Astrocyte of the cerebellum (primary cell): ENCODE measurements at regions not wholly inside any gene's neighbourhood (a gene's known extent, or its start where the extent isn't known, plus 50 kb on each side); places are given as distances from the start of the nearest gene placed in this dataset.

Experiments used
- DNase-seq: peaks from one replicate; pipeline ENCODE4 v3.0.0-alpha.2; 2011; ENCODE audit warnings: low read depth
- H3K4me3 ChIP-seq: 2 replicates; pipeline ENCODE4 v1.5.1; 2011; ENCODE audit warnings: mild to moderate bottlenecking, low read depth, low read length, moderate library complexity
- in situ Hi-C: cut with HindIII; loops from 2 replicates; pipeline ENCODE4 v1.10.0; 2017; ENCODE audit warnings: low sequenced_read_pairs
- TF ChIP-seq, protein P1 (sequence below): IDR thresholded peaks from 2 replicates; pipeline ENCODE4 v1.5.1; 2012; ENCODE audit warnings: low read length, low read depth, moderate library complexity, mild to moderate bottlenecking; ENCODE audit errors: missing control alignments

DNA sequence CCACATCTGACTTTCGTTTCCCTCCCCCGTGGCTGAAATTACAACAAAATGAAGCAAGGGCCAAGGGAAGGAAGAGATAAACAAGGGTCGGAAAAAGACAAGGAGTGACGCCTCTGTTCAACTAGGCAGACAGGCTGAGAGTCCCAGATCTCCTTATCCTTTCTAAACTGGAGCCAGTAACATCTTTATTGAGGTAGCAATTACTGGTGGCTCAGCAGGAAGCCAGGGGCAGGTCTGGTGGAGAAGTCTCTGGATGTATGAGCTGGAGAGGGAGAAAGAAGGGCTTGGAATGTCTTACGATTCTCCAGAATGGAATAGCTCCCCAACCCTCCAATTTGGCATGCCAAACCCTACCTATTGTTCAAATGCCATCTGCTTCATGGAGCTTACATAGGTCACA lies 190.8 kb upstream of the BRINP1 start:
- DNase-seq, result no peak
- TF ChIP-seq, protein P1, sequence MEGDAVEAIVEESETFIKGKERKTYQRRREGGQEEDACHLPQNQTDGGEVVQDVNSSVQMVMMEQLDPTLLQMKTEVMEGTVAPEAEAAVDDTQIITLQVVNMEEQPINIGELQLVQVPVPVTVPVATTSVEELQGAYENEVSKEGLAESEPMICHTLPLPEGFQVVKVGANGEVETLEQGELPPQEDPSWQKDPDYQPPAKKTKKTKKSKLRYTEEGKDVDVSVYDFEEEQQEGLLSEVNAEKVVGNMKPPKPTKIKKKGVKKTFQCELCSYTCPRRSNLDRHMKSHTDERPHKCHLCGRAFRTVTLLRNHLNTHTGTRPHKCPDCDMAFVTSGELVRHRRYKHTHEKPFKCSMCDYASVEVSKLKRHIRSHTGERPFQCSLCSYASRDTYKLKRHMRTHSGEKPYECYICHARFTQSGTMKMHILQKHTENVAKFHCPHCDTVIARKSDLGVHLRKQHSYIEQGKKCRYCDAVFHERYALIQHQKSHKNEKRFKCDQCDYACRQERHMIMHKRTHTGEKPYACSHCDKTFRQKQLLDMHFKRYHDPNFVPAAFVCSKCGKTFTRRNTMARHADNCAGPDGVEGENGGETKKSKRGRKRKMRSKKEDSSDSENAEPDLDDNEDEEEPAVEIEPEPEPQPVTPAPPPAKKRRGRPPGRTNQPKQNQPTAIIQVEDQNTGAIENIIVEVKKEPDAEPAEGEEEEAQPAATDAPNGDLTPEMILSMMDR, result no peak
- in situ Hi-C loops, result loop anchor here (10.0 to 25.0 kb wide), 3 partner anchors 775 to 977 kb away; no protein-coding TSS in a partner anchor
- no peak overlapping the region for H3K4me3 ChIP-seq

- in situ Hi-C loops, result loop anchor here (10.0 to 25.0 kb wide), 3 partner anchors 776 to 978 kb away; no protein-coding TSS in a partner anchor
- DNase-seq, result no peak
- TF ChIP-seq, protein P1, result no peak
- no peak overlapping the region for H3K4me3 ChIP-seq
Measured at GRCh38 chr9:119559056-119559455, 189.8 kb upstream of the BRINP1 start.

GRCh38 chr9:119556129-119556875 lies 187.1 kb upstream of the BRINP1 start:
- H3K4me3 ChIP-seq, result peak overlapping the region; percentile 33

DNA sequence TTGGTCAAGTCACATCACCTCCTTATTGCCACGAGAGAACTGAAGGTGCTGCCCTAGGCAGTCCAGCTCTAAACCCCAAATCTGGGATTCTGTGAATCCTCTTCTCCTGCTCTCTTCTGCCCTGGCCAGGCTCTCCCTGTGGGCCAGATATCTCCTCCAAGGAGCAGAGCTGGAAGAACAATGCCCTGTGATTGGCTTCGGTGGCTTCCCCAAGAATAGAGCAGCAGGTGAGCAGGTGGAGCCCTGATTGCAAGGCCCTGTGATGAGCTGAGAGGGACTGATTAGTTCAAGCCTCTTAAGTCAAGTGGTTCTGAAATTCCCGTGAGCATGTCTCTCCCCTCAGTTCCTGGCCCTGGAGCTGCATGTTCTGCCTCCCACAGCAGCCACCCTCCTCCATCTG lies 175.3 kb upstream of the BRINP1 start:
- no peak overlapping the region for H3K4me3 ChIP-seq
- in situ Hi-C loops, result no loop called here
- TF ChIP-seq, protein P1, result no peak
- no peak for DNase-seq

More at GRCh38 chr9:119556129-119556875, 187.1 kb upstream of the BRINP1 start:
- peak; percentile 22 for DNase-seq
- in situ Hi-C loops, result loop anchor here (10.0 to 25.0 kb wide), 3 partner anchors 778 to 981 kb away; no protein-coding TSS in a partner anchor
- TF ChIP-seq, protein P1, result peak; percentile 98

DNA sequence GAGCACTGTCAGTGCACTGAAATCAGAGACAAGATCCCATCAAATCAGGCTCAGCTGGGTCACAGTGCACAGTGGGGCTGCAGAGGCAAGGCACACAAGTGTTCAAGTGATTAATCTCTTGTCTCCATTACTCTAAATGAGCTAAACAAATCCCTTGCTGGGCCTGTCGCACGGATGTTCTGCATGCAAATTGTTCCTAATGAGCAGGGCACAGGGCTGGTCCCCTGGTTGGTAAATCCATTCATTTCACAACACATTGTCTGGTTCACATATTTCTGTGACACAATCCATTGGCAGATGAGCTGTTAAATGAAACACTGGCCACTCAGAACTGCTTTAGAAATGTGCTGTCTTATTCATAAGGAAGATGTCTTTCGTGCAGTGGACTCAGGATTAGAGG lies 167.9 kb upstream of the BRINP1 start:
- no peak overlapping the region for H3K4me3 ChIP-seq
- TF ChIP-seq, protein P1, result no peak
- no peak for DNase-seq
- in situ Hi-C loops, result no loop called here

DNA sequence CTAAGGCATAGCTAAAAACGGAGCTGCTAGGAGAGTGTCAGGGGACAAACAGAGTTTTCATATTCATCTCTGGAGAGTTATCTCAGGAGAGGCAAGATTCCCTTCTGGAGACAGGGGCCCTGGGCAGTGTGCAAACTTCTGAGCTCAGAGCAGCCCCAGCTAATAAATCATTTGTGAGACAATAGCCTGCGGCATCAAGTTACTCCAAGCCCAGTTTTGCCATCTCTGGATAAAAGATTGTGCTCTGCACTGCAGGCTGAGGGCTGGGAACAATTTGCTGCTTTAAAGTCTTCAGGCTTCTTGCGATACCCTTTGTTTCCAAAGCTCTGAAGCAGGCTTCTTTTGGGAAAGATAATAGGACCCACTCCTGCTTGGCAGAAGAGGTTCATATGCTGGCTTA lies 164.3 kb upstream of the BRINP1 start:
- TF ChIP-seq, protein P1, result no peak
- in situ Hi-C loops, result no loop called here

More for the DNA sequence above, 164.3 kb upstream of the BRINP1 start:
- no peak for DNase-seq
- no peak overlapping the region for H3K4me3 ChIP-seq
